GM06990 (cell line): ENCODE measurements at regions not wholly inside any gene's neighbourhood (a gene's known extent, or its start where the extent isn't known, plus 50 kb on each side); places are given as distances from the start of the nearest gene placed in this dataset.

Source experiments
- DNase-seq: peaks from one replicate; pipeline ENCODE4 v3.0.0-alpha.2; 2011; ENCODE audit not compliant: insufficient read length; ENCODE audit errors: extremely low read depth
- H3K27me3 ChIP-seq: replicated peaks from 2 replicates; pipeline ENCODE4 v1.6.0; 2011; ENCODE audit warnings: low read length; ENCODE audit not compliant: control insufficient read depth, insufficient read depth
- H3K36me3 ChIP-seq: 2 replicates; pipeline ENCODE4 v1.5.1; 2011; ENCODE audit warnings: low read length; ENCODE audit not compliant: control insufficient read depth, insufficient read depth
- H3K4me3 ChIP-seq: replicated peaks from 2 replicates; pipeline ENCODE4 v1.5.1; 2011; ENCODE audit warnings: low read depth, mild to moderate bottlenecking, control low read depth, low read length
- CTCF ChIP-seq: IDR thresholded peaks from 2 replicates; pipeline ENCODE4 v1.5.1; 2011; ENCODE audit warnings: low read length, control low read depth, mild to moderate bottlenecking, inconsistent platforms; ENCODE audit not compliant: insufficient read depth, poor library complexity, severe bottlenecking

- H3K36me3 ChIP-seq, result no peaks in the 10 kb centered on the region
- DNase-seq, result no peak
- no peaks in the 10 kb centered on the region; the same call in 1 of the 2 replicates for H3K27me3 ChIP-seq
- no peak for TF ChIP-seq CTCF
- H3K4me3 ChIP-seq, result no peak overlapping the region
Observed at GRCh38 chr3:18655827-18656226, 230.7 kb upstream of the SATB1 start.

GRCh38 chr3:18652781-18653180 is 227.6 kb upstream of the SATB1 start:
- Histone ChIP-seq H3K4me3 (no peak overlapping the region), H3K27me3 (no peaks in the 10 kb centered on the region), H3K36me3 (no peaks in the 10 kb centered on the region)
- no peak for DNase-seq
- no peak for TF ChIP-seq CTCF

- DNase-seq, result no peak
- no peaks in the 10 kb centered on the region for H3K27me3 ChIP-seq
- no peaks in the 10 kb centered on the region for H3K36me3 ChIP-seq
- no peak for TF ChIP-seq CTCF
- no peak overlapping the region for H3K4me3 ChIP-seq
Observed at GRCh38 chr3:18650731-18651130, 225.6 kb upstream of the SATB1 start.

GRCh38 chr3:18649666-18650363 is 224.7 kb upstream of the SATB1 start:
- H3K4me3 ChIP-seq, result no peak overlapping the region
- TF ChIP-seq CTCF, result no peak
- DNase-seq, result peak; percentile 67
- H3K27me3 ChIP-seq, result no peaks in the 10 kb centered on the region
- no peaks in the 10 kb centered on the region for H3K36me3 ChIP-seq

GRCh38 chr3:18648868-18649462 is 223.8 kb upstream of the SATB1 start:
- no peak overlapping the region for H3K4me3 ChIP-seq
- H3K27me3 ChIP-seq, result no peaks in the 10 kb centered on the region
- peak; percentile 6 for DNase-seq
- no peak for TF ChIP-seq CTCF
- H3K36me3 ChIP-seq, result no peaks in the 10 kb centered on the region
